GM21367 (cell line): ENCODE measurements at regions not wholly inside any gene's neighbourhood (a gene's known extent, or its start where the extent isn't known, plus 50 kb on each side); places are given as distances from the start of the nearest gene placed in this dataset.
"Not testable (repeated sequence)": the region's sequence is repeated elsewhere in the genome, so short reads cannot be mapped to it uniquely, and the experiment has no call there.

Experiments used
- ATAC-seq: cut with Tn5 transposase; IDR thresholded peaks from one replicate; pipeline ENCODE4 v1.9.1; 2021; ENCODE audit not compliant: unreplicated experiment

DNA sequence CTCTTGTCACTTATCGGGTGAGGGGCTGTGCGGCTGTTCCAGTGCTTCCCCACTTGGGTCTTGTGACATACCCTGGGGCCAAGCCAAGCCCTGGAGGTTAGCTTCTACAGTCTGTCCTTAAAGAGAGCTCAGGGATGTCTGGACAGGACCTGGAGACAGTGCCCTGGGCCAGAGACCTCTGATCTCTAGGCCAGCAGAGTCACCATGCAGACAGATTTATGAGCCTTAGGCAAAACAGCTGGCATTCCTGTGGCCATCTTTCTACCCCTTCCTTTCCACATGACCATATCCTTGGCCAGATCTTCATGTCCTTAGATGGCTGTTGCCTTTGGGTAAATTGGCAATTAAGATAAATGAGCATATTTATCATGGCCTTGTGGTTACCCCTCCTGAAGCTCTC lies 678.6 kb downstream of the MAFB start:
- ATAC-seq = no peak

DNA sequence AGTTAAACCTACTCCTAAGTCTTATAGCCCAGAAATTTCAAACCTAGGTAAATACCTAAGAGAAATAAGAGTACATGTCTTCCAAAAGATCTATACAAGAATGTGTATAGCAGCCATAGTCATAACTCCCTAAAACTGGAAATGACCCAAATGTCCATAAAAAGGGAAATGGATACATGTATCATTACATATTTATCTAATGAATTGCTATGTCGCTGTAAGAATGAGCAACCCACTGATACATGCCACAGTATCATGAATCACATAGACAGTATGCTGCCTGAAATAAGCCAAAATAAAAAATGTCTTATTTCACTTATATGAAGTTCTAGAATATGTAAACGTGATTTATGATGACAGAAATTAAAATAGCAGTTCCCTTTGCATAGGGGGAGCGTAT lies 679.5 kb downstream of the MAFB start:
- ATAC-seq = no peak

DNA sequence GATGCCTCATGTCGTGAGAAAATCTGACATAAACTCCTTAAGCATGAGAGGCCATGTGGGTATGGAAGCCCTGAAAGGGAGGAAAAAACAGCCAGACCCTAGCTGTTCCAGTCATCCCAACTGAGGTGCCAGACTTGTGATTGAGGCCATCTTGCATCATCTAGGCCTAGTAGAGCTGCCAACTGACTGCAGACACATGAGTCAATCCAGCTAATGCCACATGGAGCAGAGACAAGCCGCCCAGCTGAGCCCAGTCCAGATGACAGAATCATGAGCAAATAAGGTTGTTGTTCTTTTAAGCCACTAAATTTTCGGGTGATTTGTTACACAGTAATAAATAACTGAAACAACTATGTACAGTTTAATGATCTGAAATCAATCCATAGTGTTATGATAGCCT lies 680.9 kb downstream of the MAFB start:
- ATAC-seq = no peak

DNA sequence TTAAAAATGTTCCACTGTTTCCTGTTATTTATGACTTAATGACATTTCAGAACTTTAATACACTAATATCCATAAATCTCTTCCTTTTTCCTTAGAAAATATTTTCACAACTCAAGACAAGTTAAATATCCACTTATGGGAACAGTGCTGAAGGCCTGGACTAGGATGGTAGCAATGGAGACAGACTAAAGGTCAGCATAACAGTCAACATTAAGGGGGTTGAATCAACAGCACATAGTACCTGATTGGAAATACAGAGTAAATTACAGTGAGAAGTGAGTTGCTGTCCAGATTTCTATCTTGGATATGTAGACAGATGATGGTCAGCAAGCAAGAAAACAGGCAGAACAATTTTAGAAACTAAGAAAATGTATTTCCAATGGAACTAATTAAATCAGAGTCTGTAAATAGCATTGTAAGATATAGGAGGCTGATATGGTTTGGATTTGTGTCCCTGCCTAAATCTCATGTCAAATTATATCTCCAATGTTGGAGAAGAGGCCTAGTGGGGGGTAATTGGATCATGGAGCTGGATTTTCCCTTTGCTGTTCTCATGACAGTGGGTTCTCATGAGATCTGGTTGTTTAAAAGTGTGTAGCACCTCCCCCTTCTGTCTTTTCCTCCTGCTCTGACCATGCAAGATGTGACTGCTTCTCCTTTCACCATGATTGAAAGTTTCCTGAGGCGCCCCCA lies 682.7 kb downstream of the MAFB start:
- no peak for ATAC-seq

DNA sequence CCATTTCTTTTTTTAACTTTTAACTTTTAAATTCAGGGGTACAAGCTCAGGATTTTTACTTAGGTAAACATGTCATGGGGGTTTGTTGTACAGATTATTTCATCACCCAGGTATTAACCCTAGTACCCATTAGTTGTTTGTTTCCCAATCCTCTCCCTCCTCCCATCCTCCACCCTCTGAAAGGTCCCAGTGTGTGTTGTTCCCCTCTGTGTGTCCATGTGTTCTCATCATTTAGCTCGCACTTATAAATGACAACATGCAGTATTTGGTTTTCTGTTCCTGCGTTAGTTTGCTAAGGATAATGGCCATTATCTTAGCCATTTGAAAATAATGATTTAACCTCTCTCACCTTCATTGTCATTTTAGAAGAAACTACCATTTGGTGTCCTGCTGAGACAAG lies 684.9 kb downstream of the MAFB start:
- not testable (repeated sequence) for ATAC-seq

DNA sequence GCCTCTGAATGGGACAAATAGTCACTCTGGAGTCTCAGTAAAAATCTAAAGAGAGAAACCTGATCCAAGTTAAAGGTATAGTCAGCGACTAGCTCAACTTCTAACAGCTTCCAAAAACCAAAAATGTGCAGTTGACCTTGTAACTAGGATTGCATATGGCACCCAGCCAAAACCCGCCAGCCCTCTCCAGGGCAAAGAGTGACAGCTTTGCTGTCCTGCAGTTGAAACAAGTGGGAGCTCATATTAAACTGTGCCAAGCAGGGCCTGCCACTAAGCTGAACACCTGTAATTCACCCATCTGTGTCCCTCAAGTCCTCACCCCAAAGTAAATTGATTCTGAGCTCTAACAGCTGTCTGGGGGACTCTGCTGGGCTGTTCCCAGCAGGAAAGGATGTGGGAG lies 695.3 kb downstream of the MAFB start:
- ATAC-seq = no peak

DNA sequence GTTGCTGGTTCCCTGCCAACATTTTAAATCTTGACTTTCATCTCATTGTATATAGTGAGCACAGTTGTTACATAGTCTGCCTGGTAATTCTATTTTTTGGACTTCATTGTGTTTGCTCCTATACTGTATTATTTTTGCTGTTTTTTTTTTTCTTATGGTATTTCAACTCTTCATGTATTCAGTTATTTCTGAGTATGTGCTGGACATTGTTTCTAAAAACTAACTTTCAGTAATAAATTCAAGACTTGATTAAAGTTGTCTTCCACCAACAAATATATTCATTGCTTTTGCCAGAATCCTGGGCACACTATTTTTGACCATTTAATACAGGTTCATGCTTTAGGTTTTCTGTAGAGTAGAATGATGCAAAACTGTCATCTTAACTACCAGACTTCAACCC lies 698.3 kb downstream of the MAFB start:
- no peak for ATAC-seq

DNA sequence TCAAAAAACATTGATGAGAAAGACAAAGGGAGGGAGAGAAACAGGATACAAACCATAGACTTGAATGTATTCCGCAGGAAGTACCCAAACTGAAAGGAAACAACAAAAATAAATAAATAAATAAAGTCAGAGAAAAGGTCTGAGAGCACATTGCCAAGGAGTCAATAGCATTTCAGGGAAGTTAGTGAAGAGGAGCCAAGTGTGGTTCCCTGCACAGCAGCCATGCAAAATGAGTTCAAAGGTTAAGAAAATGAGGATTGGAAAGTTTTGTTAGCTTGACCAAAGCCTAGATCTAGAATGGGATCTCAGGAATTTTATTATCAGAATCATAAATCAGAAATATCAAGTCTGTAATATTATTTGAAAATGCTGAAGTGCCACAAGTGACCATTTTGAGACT lies 700.0 kb downstream of the MAFB start:
- no peak for ATAC-seq

DNA sequence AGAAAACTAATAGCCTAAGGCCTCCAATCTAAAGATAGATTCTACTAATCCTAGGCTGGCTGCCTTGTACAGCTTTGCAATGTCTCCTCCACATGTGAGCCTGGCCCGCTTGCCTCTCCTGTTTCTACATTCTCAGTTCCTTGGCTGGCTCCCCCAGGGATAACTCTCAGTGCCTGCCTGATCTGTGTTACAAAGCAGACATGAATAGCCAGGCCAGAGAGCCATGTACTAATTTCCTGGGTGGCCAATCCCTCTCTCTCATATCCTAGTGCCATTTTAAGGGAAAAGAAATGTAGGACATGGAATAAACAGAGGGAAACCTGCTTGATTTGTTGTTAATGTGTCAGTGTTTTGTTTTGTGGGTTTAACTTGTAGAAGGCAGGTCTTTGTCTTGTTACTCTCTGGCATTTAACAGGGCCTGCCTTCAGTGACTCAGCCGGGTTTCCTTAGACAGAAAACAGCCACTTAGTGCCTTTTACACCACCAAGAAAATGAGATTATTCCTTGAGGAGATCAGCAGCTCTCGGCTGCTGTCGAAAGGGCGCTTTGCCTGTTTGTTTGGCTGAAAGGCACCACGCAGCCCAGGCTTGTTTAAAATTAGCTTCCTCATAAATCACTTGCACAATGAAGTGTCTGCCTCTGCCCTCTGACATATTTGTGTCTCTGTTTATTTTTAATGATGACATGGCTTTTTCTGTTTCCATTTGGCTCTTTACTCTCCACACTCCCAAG lies 702.7 kb downstream of the MAFB start:
- ATAC-seq = no peak

DNA sequence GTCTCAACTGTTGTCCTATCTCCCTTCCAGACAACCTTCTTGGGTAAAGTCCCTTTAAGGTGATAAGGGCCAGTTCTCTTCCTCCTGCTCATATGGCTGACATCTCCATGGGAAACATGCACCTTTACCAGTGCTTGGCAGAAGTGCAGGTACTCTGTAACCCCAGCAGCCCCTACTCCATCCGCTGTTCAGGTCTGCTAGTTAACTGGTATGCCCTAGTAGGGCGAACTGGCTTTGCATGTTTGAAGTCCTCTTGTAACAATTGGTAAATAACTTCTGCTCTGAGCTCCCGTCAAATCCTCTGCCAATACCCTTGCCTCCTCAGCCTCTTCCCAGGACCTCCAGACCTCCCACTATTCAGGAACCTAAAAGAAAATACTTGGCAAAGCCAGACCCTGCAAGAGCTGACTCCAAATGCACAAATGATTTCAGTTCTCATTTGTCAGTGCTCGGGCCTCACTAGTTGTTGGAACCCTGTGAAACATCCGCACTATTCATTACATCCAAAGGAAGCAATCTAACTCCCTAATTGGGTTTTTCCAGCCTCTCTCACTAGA lies 703.7 kb downstream of the MAFB start:
- ATAC-seq = no peak

DNA sequence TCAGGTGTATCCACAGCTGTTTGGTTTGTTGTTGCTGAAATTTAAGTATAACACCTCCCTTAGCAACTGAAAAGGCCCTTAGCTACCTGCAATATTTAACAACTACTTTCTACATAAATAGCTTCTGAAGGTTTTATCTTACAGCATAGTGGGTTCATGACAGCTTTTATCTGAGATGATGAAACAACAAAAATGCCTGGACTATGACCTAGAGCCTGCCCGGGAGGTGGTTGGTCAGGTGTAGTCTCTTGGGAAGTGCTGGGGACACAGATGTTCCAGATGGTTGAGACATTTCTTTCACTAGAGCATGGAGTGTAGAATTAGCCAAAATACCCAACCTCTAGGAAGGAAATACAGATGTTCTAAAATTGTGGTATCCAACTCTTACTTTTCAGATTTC lies 705.4 kb downstream of the MAFB start:
- ATAC-seq = no peak

DNA sequence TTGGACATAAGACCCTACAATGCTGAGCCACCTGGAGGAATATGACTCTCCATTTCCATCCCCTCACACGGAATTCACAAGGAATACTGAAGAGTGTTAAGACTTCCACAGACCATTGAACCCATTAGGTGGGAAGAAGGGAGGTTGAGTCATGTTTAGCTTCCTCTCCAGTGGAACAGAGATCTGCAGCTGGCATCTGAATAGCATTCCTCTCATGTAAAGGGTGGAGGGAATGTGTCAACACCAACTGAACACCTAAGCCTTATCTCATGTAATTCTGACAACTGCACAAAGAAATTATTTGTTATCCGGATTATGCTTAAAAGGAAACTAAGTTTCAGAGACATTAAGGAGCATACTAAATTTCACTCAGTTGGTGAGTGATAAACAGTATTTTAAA lies 705.9 kb downstream of the MAFB start:
- ATAC-seq = no peak

DNA sequence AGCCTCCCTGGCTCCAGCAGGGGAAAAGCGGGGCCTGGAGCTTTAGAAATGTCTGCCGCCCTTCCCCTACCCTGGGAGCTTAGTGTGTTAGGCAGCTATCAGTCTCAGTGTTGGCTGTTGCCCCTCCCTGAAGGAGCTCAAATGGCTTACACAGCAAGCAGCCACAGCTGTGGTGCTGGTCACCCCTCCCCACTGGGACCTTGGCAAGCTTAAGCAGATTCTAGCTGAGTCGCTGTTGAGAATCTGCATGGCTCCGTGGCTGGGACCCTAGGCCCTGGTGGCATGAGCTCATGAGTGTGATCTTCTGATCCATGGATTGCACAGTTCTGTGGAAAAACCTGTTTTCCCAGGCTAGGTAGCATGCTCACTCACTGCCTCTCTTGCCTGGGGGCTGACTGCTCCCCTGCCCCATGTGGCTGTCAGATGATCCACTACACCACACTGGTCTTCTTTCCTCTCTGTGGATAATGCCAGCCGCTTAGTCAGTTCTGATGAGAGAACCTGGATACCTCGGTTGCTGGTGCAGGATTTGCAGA lies 714.0 kb downstream of the MAFB start:
- no peak for ATAC-seq

DNA sequence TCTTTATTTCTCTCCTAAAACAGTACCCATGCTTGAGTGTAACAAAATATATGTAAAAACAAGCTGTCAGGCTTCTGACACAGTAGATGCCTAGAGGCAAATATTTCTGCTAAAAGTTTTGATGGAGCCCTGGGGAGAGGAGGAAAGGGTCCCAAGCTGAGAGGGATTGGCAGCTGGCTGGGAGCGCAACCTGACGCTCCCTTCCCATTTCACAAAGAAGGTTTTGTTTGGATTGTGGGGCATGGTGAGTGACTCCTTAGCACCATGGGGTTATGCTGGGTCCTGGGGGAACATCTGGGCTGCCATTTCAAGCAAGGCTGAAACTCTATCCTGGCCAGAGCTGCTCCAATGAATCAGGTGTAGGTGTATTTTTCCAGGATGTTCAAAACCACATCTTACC lies 720.5 kb downstream of the MAFB start:
- ATAC-seq = no peak

DNA sequence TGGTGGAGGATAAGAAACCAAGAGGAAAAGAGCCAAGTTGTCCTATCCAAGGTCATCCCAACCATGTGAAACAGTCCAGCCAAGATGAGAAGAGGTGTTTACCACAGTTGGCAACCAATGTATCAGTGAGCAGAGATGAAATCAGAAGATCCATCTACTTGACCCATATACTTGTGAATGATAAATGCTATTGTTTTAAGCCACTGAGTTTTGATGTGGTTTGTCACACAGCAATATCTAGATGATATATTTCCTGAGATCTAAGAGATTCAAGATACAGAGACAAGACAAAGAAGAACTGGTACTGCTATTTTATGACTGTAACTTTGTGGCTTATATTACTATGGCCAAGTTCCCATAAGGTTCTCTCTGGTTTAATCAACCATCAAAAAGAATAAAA lies 721.2 kb downstream of the MAFB start:
- no peak for ATAC-seq

DNA sequence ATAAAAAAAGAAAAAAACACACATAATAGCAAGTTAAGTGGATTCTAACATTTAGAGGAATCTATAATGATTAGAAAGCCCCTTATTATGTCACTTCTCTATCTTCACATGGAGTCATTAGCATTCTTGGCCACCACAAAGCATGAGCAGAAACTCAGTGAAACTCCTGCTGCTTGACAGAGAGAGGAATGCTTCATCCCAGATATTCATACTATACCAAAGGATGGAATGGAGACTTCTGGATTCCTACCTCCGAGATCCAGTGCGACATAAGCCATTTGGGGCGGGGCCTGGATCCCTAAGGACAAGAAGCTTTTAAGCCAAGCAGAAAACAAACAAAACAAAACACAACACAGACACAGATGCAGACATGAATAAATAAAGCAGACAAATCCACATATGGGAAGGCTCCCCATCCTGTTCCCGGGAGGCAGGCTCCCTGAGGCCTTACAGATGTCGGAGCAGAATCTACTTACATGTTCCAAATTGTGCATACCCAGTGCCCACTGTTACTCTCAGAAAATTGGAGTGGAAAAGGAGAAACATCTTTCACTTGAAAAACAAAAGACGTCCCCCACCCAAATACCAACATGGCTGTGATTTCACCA lies 727.3 kb downstream of the MAFB start:
- ATAC-seq = no peak

DNA sequence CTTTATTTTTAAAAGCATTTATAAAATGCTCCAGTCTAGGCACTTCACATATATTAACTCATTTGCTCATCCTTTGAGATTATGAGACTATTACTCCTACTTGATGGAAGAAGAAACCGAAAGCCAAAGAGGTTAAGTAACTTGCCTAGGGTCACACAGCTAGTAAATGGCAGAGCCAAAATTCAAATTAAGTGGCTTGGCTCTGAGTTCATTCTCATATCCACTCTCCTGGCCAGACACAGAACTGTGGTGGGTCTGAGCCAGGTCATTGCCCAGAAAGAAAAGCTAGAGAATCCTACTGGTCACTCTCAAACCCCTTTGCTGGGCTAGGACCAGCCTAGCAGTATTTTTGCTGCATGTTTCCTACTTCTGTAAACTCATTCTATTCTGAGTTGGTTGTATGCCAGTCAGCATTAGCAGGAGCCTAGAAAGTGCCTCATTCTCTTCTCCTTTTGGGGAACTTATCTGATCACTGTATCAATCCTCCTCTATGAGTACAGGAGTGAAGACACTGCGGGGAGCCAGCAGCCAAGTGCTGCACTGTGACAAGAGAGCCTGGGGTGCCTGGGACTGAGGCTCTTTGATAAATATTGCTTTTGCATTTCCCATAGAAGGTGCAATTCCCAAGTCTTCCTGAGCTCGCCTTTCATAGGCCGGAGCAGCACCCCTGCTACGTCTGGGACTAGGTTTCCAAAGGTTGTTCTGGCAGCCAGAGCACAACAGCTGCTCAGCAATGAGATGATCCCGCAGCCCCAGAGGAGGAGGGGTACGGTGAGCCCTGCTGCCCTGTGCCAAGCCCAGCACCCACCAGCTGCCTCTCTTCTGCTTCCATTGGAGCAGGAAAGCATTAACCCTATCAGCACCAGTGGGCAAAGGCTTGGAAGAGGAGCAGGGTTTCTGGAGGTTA lies 728.3 kb downstream of the MAFB start:
- no peak for ATAC-seq

DNA sequence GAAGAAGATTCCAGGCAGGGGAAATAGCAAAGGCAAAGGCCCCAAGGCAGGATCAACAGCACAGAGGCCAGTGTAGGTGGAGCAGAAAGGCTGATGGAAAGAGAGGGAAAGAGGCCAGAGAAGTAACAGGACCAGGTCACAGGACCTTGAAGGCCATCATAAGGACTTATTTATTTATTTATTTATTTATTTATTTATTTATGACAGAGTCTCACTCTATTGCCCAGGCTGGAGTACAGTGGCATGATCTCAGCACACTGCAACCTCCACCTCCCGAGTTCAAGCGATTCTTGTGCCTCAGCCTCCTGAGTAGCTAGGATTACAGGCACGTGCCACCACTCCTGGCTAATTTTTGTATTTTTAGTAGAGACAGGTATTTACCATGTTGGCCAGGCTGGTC lies 731.1 kb downstream of the MAFB start:
- not testable (repeated sequence) for ATAC-seq

DNA sequence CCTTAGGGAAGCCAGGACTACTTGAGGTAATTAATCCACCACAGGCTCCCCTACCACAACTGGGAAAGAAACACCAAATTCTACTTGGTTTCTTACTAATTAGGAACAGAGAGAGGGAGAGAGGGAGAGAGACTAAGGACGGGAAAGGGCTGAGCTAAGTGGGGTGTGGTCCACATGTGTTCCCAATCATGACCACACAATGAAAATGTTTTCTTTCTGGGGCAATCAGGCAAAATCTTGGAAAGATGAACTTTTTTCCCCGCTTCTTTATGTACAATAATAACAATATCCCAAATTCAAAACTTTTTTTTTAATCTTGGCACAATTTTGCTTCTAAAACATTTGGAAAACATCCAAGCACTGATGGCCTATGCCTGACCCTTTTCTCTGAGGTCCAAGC lies 734.4 kb downstream of the MAFB start:
- ATAC-seq = no peak

DNA sequence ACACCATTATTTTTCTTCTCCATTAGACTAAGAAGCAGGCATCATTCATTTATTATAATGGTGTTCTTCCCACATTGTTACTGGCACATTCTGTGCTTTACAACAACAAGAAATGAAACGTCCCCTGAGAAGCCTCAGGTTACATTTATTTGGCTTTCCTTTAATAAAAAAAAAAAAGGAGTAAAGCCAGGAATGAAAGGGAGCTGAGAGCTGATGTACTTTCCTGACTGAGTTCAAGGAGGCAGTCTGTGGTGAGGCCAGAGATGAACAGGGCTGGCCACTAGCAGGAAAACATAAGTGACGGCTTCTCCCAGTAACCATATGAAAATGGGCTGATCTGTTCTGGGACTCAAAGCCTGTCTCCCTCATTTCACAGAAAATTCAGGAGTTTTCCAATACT lies 742.1 kb downstream of the MAFB start:
- ATAC-seq = no peak
